Endodermal cell (in vitro differentiated cells): ENCODE measurements at regions not wholly inside any gene's neighbourhood (a gene's known extent, or its start where the extent isn't known, plus 50 kb on each side); places are given as distances from the start of the nearest gene placed in this dataset.

Source experiments
- DNase-seq: peaks from one replicate; pipeline ENCODE4 v3.0.0-alpha.2; 2017
- H3K27ac ChIP-seq: 2 replicates; pipeline ENCODE4 v1.5.1; 2013; ENCODE audit warnings: mild to moderate bottlenecking, low read depth, low read length, moderate library complexity
- H3K27me3 ChIP-seq: 2 replicates; pipeline ENCODE4 v1.6.1; 2013; ENCODE audit warnings: mild to moderate bottlenecking, low read length, moderate library complexity; ENCODE audit not compliant: insufficient read depth, control insufficient read depth, poor library complexity, severe bottlenecking
- H3K36me3 ChIP-seq: 2 replicates; pipeline ENCODE4 v1.7.0; 2013; ENCODE audit warnings: mild to moderate bottlenecking, low read length, moderate library complexity; ENCODE audit not compliant: control insufficient read depth, insufficient read depth
- H3K4me1 ChIP-seq: one replicate; pipeline ENCODE4 v1.7.0; 2013; ENCODE audit warnings: low read length; ENCODE audit not compliant: control insufficient read depth, insufficient read depth
- H3K4me3 ChIP-seq: 2 replicates; pipeline ENCODE4 v1.5.1; 2013; ENCODE audit warnings: mild to moderate bottlenecking, low read length, moderate library complexity
- H3K9ac ChIP-seq: 2 replicates; pipeline ENCODE4 v1.6.1; 2013; ENCODE audit warnings: mild to moderate bottlenecking, low read length, moderate library complexity; ENCODE audit not compliant: poor library complexity, severe bottlenecking; ENCODE audit errors: extremely low read depth
- H3K9me3 ChIP-seq: 2 replicates; pipeline ENCODE4 v1.6.1; 2013; ENCODE audit warnings: mild to moderate bottlenecking, low read length, moderate library complexity; ENCODE audit not compliant: control insufficient read depth
- H3K27ac Mint-ChIP-seq: 2 replicates; pipeline ENCODE4 v1.8.0; 2020; ENCODE audit warnings: mixed read lengths
- H3K27me3 Mint-ChIP-seq: 2 replicates; pipeline ENCODE4 v1.8.0; 2021; ENCODE audit warnings: mild to moderate bottlenecking, mixed read lengths; ENCODE audit not compliant: insufficient read depth
- H3K36me3 Mint-ChIP-seq: 2 replicates; pipeline ENCODE4 v1.8.0; 2020; ENCODE audit warnings: low read depth, mixed read lengths
- H3K4me1 Mint-ChIP-seq: 2 replicates; pipeline ENCODE4 v1.8.0; 2020; ENCODE audit warnings: mixed read lengths
- H3K4me3 Mint-ChIP-seq: 2 replicates; pipeline ENCODE4 v1.8.0; 2020; ENCODE audit warnings: mild to moderate bottlenecking, moderate library complexity, mixed read lengths
- H3K9me3 Mint-ChIP-seq: 2 replicates; pipeline ENCODE4 v1.8.0; 2020; ENCODE audit warnings: mild to moderate bottlenecking, mixed read lengths
- CTCF ChIP-seq: fragments of 200-600 bp; sonication (generic); conservative IDR thresholded peaks from 2 replicates; pipeline ENCODE4 v1.5.0; 2021; ENCODE audit warnings: antibody characterized with exemption, mild to moderate bottlenecking
- WGBS, 2 experiments: methylation state at CpG; one replicate each; pipeline versions ENCODE4 v1.1.5 to v1.1.7; 2013; ENCODE audit warnings: missing lambda C conversion rate in 2 of 2, mixed read lengths in 1 of 2; ENCODE audit not compliant: insufficient coverage in 1 of 2, insufficient read length in 1 of 2; 5-methylcytosine and 5-hydroxymethylcytosine counted together

- peaks cover 16% of the 10 kb centered on the region for H3K4me1 Mint-ChIP-seq
Observed at GRCh38 chr2:37544591-37545031, 126.8 kb downstream of the CDC42EP3 start.

DNA sequence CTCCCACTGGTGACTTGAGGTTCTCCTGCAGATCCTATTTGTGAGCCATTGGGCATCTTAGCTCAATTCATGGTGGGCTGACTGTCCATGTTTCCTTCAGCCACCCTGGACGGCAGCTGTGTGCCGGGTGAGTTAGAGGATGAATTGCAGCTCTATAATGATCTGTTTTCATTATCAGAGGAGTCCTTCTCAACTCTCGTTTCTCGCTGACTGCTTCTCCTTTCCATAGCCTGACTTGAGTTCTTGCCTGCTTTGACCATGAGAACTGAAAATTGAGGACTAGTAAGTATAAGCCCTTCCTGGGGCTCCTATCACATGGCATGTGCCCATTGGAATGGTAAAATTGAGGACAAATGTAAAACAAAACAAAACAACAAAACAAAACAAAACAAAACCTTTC, 121.8 kb downstream of the CDC42EP3 start:
- Histone ChIP-seq H3K9ac (no peak overlapping the region), H3K36me3 (no peaks in the 10 kb centered on the region), H3K4me1 (no peaks in the 10 kb centered on the region), H3K27me3 (no peaks in the 10 kb centered on the region), H3K9me3 (no peaks in the 10 kb centered on the region), H3K4me3 (no peak overlapping the region), H3K27ac (no peak overlapping the region)
- no peaks in the 10 kb centered on the region for H3K4me1 Mint-ChIP-seq
- H3K4me3 Mint-ChIP-seq = no peak overlapping the region
- TF ChIP-seq CTCF = no peak
- H3K27me3 Mint-ChIP-seq = no peaks in the 10 kb centered on the region
- H3K27ac Mint-ChIP-seq = no peak overlapping the region
- no peak for DNase-seq
- H3K9me3 Mint-ChIP-seq = peaks cover 5% of the 10 kb centered on the region
- 67 to 79% methylated on average over 2 to 4 of the region's 4 CpGs for WGBS, 2 experiments
- peaks cover 4% of the 10 kb centered on the region for H3K36me3 Mint-ChIP-seq

More at GRCh38 chr2:37544591-37545031, 126.8 kb downstream of the CDC42EP3 start:
- Mint-ChIP-seq H3K27me3 (no peaks in the 10 kb centered on the region), H3K9me3 (peaks cover 5% of the 10 kb centered on the region), H3K36me3 (peaks cover 4% of the 10 kb centered on the region), H3K4me3 (no peak overlapping the region), H3K27ac (no peak overlapping the region)
- 82% methylated on average over 1 of the region's 1 CpG; no CpG with 5 or more reads in 1 of the 2 experiments for WGBS, 2 experiments
- Histone ChIP-seq H3K27me3 (no peaks in the 10 kb centered on the region), H3K4me1 (peaks cover 14% of the 10 kb centered on the region), H3K27ac (no peak overlapping the region), H3K9me3 (peaks cover 2% of the 10 kb centered on the region), H3K36me3 (no peaks in the 10 kb centered on the region), H3K4me3 (no peak overlapping the region), H3K9ac (no peak overlapping the region)
- no peak for DNase-seq
- TF ChIP-seq CTCF = no peak

- Histone ChIP-seq H3K4me1 (no peaks in the 10 kb centered on the region), H3K9me3 (no peaks in the 10 kb centered on the region), H3K27me3 (no peaks in the 10 kb centered on the region), H3K9ac (no peak overlapping the region), H3K36me3 (no peaks in the 10 kb centered on the region), H3K4me3 (no peak overlapping the region), H3K27ac (no peak overlapping the region)
- TF ChIP-seq CTCF = no peak
- H3K4me3 Mint-ChIP-seq = no peak overlapping the region
- DNase-seq = no peak
- no peaks in the 10 kb centered on the region for H3K27me3 Mint-ChIP-seq
- peaks cover 5% of the 10 kb centered on the region for H3K9me3 Mint-ChIP-seq
- no peak overlapping the region for H3K27ac Mint-ChIP-seq
- H3K4me1 Mint-ChIP-seq = no peaks in the 10 kb centered on the region
- H3K36me3 Mint-ChIP-seq = peaks cover 4% of the 10 kb centered on the region
Observed at GRCh38 chr2:37550190-37550589, 121.3 kb downstream of the CDC42EP3 start.
